NCI-H748 (cell line): ENCODE measurements at regions not wholly inside any gene's neighbourhood (a gene's known extent, or its start where the extent isn't known, plus 50 kb on each side); places are given as distances from the start of the nearest gene placed in this dataset.
"Not testable (repeated sequence)": the region's sequence is repeated elsewhere in the genome, so short reads cannot be mapped to it uniquely, and the experiment has no call there.

Source experiments
- DNase-seq: peaks from one replicate; lab custom pipeline; 2025; ENCODE audit not compliant: unreplicated experiment; lab: John Stamatoyannopoulos, UW

- DNase-seq, result not testable (repeated sequence)
Observed at GRCh38 chr10:22467393-22467792, 122.1 kb downstream of the SPAG6 start.

GRCh38 chr10:22468570-22469320 lies 123.4 kb downstream of the SPAG6 start:
- no peak for DNase-seq

GRCh38 chr10:22473044-22473443 lies 127.7 kb downstream of the SPAG6 start:
- DNase-seq, result no peak

- DNase-seq, result no peak
Observed at GRCh38 chr10:22473459-22473858, 128.2 kb downstream of the SPAG6 start.

- DNase-seq, result peak; percentile 56
Observed at GRCh38 chr10:22475651-22476600, 130.6 kb downstream of the SPAG6 start.

- no peak for DNase-seq
Observed at GRCh38 chr10:22476601-22477321, 131.5 kb downstream of the SPAG6 start.

- peak; percentile 2 for DNase-seq
Observed at GRCh38 chr10:22477334-22478287, 132.3 kb downstream of the SPAG6 start.

GRCh38 chr10:22478555-22479334 lies 133.4 kb downstream of the SPAG6 start:
- no peak for DNase-seq

- no peak for DNase-seq
Observed at GRCh38 chr10:22479419-22479818, 134.1 kb downstream of the SPAG6 start.

- no peak for DNase-seq
Observed at GRCh38 chr10:22481106-22481505, 135.8 kb downstream of the SPAG6 start.

GRCh38 chr10:22481687-22482539 lies 136.6 kb downstream of the SPAG6 start:
- DNase-seq, result no peak

- no peak for DNase-seq
Observed at GRCh38 chr10:22483132-22483531, 137.8 kb downstream of the SPAG6 start.
